Brain pericyte (primary cell): ENCODE measurements at regions not wholly inside any gene's neighbourhood (a gene's known extent, or its start where the extent isn't known, plus 50 kb on each side); places are given as distances from the start of the nearest gene placed in this dataset.
"Not testable (repeated sequence)": the region's sequence is repeated elsewhere in the genome, so short reads cannot be mapped to it uniquely, and the experiment has no call there.

Source experiments
- DNase-seq: peaks from one replicate; pipeline ENCODE4 v3.0.0-alpha.2; 2012; ENCODE audit warnings: low read depth, low spot score

- DNase-seq = no peak
Measured at GRCh38 chr4:159655547-159655946, 552.7 kb downstream of the RAPGEF2 start.

GRCh38 chr4:159669094-159669493 is 566.2 kb downstream of the RAPGEF2 start:
- no peak for DNase-seq

- no peak for DNase-seq
Measured at GRCh38 chr4:159673221-159673620, 570.3 kb downstream of the RAPGEF2 start.

- no peak for DNase-seq
Measured at GRCh38 chr4:159674241-159674640, 571.4 kb downstream of the RAPGEF2 start.

- DNase-seq = no peak
Measured at GRCh38 chr4:159677521-159677920, 574.6 kb downstream of the RAPGEF2 start.

- DNase-seq = no peak
Measured at GRCh38 chr4:159682996-159683395, 580.1 kb downstream of the RAPGEF2 start.

GRCh38 chr4:159684061-159684460 is 581.2 kb downstream of the RAPGEF2 start:
- DNase-seq = no peak

- DNase-seq = no peak
Measured at GRCh38 chr4:159685340-159686092, 582.6 kb downstream of the RAPGEF2 start.

GRCh38 chr4:159689526-159689925 is 586.6 kb downstream of the RAPGEF2 start:
- DNase-seq = no peak

GRCh38 chr4:159697322-159698283 is 594.7 kb downstream of the RAPGEF2 start:
- no peak for DNase-seq

- no peak for DNase-seq
Measured at GRCh38 chr4:159698336-159698735, 595.5 kb downstream of the RAPGEF2 start.

GRCh38 chr4:159702200-159702599 is 599.3 kb downstream of the RAPGEF2 start:
- no peak for DNase-seq

- no peak for DNase-seq
Measured at GRCh38 chr4:159705334-159705733, 602.5 kb downstream of the RAPGEF2 start.

GRCh38 chr4:159706704-159707103 is 603.8 kb downstream of the RAPGEF2 start:
- DNase-seq = no peak

- DNase-seq = not testable (repeated sequence)
Measured at GRCh38 chr4:159715180-159715579, 612.3 kb downstream of the RAPGEF2 start.

- no peak for DNase-seq
Measured at GRCh38 chr4:159719531-159719930, 616.7 kb downstream of the RAPGEF2 start.

- DNase-seq = no peak
Measured at GRCh38 chr4:159722052-159722451, 619.2 kb downstream of the RAPGEF2 start.

GRCh38 chr4:159722918-159723317 is 620.0 kb downstream of the RAPGEF2 start:
- DNase-seq = no peak

- DNase-seq = no peak
Measured at GRCh38 chr4:159723341-159724048, 620.6 kb downstream of the RAPGEF2 start.

- DNase-seq = no peak
Measured at GRCh38 chr4:159725571-159725970, 622.7 kb downstream of the RAPGEF2 start.

GRCh38 chr4:159735281-159736207 is 632.7 kb downstream of the RAPGEF2 start:
- no peak for DNase-seq
